Loucy (cell line): ENCODE measurements at regions not wholly inside any gene's neighbourhood (a gene's known extent, or its start where the extent isn't known, plus 50 kb on each side); places are given as distances from the start of the nearest gene placed in this dataset.

Experiments
- H2AFZ ChIP-seq: fragments of 200-600 bp; sonication (generic); 2 replicates; pipeline ENCODE4 v1.6.0; 2016; ENCODE audit warnings: antibody characterized with exemption, mild to moderate bottlenecking, low read length, moderate library complexity
- H3F3A ChIP-seq: fragments of 200-600 bp; 2 replicates; pipeline ENCODE4 v1.6.0; 2016; ENCODE audit warnings: antibody characterized with exemption, low read depth, mild to moderate bottlenecking
- H3K27me3 ChIP-seq: fragments of 200-600 bp; sonication (generic); 2 replicates; pipeline ENCODE4 v1.6.1; 2014; ENCODE audit warnings: low read length, mild to moderate bottlenecking; ENCODE audit not compliant: insufficient read depth, poor library complexity, severe bottlenecking
- H3K36me3 ChIP-seq: fragments of 200-600 bp; sonication (generic); 2 replicates; pipeline ENCODE4 v1.6.1; 2016; ENCODE audit warnings: low read length; ENCODE audit not compliant: insufficient read depth
- H3K4me1 ChIP-seq: fragments of 200-600 bp; sonication (generic); 2 replicates; pipeline ENCODE4 v1.5.1; 2014; ENCODE audit warnings: low read length, mild to moderate bottlenecking; ENCODE audit not compliant: insufficient read depth, poor library complexity, severe bottlenecking
- H3K4me2 ChIP-seq: fragments of 200-600 bp; sonication (generic); 2 replicates; pipeline ENCODE4 v1.6.0; 2014; ENCODE audit warnings: antibody characterized with exemption, low read length, low read depth, mild to moderate bottlenecking; ENCODE audit not compliant: poor library complexity, severe bottlenecking
- H3K4me3 ChIP-seq: fragments of 200-600 bp; sonication (generic); 2 replicates; pipeline ENCODE4 v1.5.1; 2014; ENCODE audit warnings: low read length, mild to moderate bottlenecking, mixed read lengths; ENCODE audit not compliant: poor library complexity, severe bottlenecking
- H3K79me2 ChIP-seq: fragments of 200-600 bp; sonication (generic); 2 replicates; pipeline ENCODE4 v1.6.1; 2014; ENCODE audit warnings: low read length; ENCODE audit not compliant: insufficient read depth
- H3K9ac ChIP-seq: fragments of 200-600 bp; sonication (generic); 2 replicates; pipeline ENCODE4 v1.6.0; 2014; ENCODE audit warnings: mild to moderate bottlenecking, low read depth, low read length, moderate library complexity; ENCODE audit not compliant: poor library complexity, severe bottlenecking
- H3K9me2 ChIP-seq: fragments of 200-600 bp; sonication (generic); replicated peaks from 2 replicates; pipeline ENCODE4 v1.6.1; 2016; ENCODE audit warnings: low read depth, low read length, mixed read lengths
- H3K9me3 ChIP-seq: fragments of 200-600 bp; sonication (generic); 2 replicates; pipeline ENCODE4 v1.6.1; 2014; ENCODE audit warnings: mild to moderate bottlenecking, antibody characterized with exemption, low read length, low read depth; ENCODE audit not compliant: insufficient read depth
- H4K20me1 ChIP-seq: fragments of 200-600 bp; sonication (generic); 2 replicates; pipeline ENCODE4 v1.6.0; 2014; ENCODE audit warnings: antibody characterized with exemption, low read length, mild to moderate bottlenecking; ENCODE audit not compliant: insufficient read depth, poor library complexity, severe bottlenecking
- EZH2phosphoT487 ChIP-seq: fragments of 200-600 bp; IDR thresholded peaks from 2 replicates; pipeline ENCODE4 v1.6.1; 2018; ENCODE audit warnings: antibody characterized with exemption, mild to moderate bottlenecking, moderate library complexity, borderline replicate concordance
- TF ChIP-seq, protein P1 (sequence below): fragments of 200-600 bp; sonication (generic); conservative IDR thresholded peaks from 2 replicates; pipeline ENCODE4 v1.5.1; 2014; ENCODE audit warnings: mild to moderate bottlenecking, antibody characterized with exemption, low read length

DNA sequence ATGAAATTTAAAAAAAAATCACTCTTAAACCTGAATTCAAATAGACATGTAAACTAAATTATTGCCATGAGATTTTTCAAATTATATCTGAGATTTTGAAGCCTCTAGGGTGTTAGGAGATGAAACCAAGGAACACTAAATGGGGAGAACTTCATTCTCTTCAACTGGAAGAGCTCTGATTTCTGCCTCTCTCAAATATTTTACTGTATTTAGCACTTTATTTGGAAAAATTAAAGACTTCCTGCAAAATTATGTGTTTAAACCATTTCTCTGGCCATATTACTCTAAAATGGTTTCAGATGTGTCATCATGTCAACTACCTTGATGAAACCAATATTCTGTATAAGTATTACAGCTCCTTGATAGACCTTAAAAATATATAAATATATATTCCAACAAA, 1571.6 kb upstream of the PRR20A start:
- no peak overlapping the region for H3K9ac ChIP-seq
- no peak overlapping the region for H3K4me3 ChIP-seq
- no peaks in the 10 kb centered on the region for H3K9me3 ChIP-seq
- H4K20me1 ChIP-seq, result no peaks in the 10 kb centered on the region
- no peak overlapping the region for H2AFZ ChIP-seq
- no peaks in the 10 kb centered on the region for H3K4me1 ChIP-seq
- no peaks in the 10 kb centered on the region for H3K9me2 ChIP-seq
- TF ChIP-seq EZH2phosphoT487, result no peak
- TF ChIP-seq, protein P1, sequence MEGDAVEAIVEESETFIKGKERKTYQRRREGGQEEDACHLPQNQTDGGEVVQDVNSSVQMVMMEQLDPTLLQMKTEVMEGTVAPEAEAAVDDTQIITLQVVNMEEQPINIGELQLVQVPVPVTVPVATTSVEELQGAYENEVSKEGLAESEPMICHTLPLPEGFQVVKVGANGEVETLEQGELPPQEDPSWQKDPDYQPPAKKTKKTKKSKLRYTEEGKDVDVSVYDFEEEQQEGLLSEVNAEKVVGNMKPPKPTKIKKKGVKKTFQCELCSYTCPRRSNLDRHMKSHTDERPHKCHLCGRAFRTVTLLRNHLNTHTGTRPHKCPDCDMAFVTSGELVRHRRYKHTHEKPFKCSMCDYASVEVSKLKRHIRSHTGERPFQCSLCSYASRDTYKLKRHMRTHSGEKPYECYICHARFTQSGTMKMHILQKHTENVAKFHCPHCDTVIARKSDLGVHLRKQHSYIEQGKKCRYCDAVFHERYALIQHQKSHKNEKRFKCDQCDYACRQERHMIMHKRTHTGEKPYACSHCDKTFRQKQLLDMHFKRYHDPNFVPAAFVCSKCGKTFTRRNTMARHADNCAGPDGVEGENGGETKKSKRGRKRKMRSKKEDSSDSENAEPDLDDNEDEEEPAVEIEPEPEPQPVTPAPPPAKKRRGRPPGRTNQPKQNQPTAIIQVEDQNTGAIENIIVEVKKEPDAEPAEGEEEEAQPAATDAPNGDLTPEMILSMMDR, result no peak
- no peaks in the 10 kb centered on the region for H3F3A ChIP-seq
- no peaks in the 10 kb centered on the region for H3K27me3 ChIP-seq
- H3K4me2 ChIP-seq, result no peak overlapping the region
- no peaks in the 10 kb centered on the region for H3K79me2 ChIP-seq
- H3K36me3 ChIP-seq, result no peaks in the 10 kb centered on the region

- no peak overlapping the region for H3K4me3 ChIP-seq
- H3K9ac ChIP-seq, result no peak overlapping the region
- no peaks in the 10 kb centered on the region for H3F3A ChIP-seq
- no peak overlapping the region for H2AFZ ChIP-seq
- H3K79me2 ChIP-seq, result no peaks in the 10 kb centered on the region
- H4K20me1 ChIP-seq, result no peaks in the 10 kb centered on the region
- H3K4me1 ChIP-seq, result no peaks in the 10 kb centered on the region
- no peaks in the 10 kb centered on the region for H3K27me3 ChIP-seq
- no peaks in the 10 kb centered on the region for H3K36me3 ChIP-seq
- H3K9me2 ChIP-seq, result no peaks in the 10 kb centered on the region
- TF ChIP-seq, protein P1, result no peak
- TF ChIP-seq EZH2phosphoT487, result no peak
- H3K9me3 ChIP-seq, result no peaks in the 10 kb centered on the region
- no peak overlapping the region for H3K4me2 ChIP-seq
Observed at GRCh38 chr13:55569514-55569913, 1571.2 kb upstream of the PRR20A start.

DNA sequence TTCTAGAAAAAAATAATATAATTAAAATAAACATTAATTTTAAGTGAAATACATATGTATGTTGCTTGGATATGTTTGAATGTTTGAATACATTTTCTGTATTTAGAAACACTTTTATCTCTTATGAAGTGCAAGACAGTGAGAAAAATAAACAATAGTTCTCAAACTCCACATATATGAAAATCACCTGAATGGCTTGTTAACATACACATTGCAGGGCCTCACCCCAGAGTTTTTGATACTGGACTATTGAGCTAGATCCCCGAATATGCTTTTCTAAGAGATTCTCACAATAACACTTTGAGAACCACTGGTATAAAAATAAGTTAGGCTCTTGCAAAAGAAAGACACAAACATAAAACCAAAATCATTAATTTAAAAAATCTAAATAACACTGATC, 1570.3 kb upstream of the PRR20A start:
- Histone ChIP-seq H2AFZ (no peak overlapping the region), H3K9me2 (no peaks in the 10 kb centered on the region), H3K27me3 (no peaks in the 10 kb centered on the region), H3K79me2 (no peaks in the 10 kb centered on the region), H3K4me2 (no peak overlapping the region), H3F3A (no peaks in the 10 kb centered on the region), H3K4me3 (no peak overlapping the region), H3K9me3 (no peaks in the 10 kb centered on the region), H3K4me1 (no peaks in the 10 kb centered on the region), H3K36me3 (no peaks in the 10 kb centered on the region), H4K20me1 (no peaks in the 10 kb centered on the region), H3K9ac (no peak overlapping the region)
- TF ChIP-seq, protein P1, result no peak
- no peak for TF ChIP-seq EZH2phosphoT487
